ENCODE measurements at regions not wholly inside any gene's neighbourhood (a gene's known extent, or its start where the extent isn't known, plus 50 kb on each side); places are given as distances from the start of the nearest gene placed in this dataset.

DNA sequence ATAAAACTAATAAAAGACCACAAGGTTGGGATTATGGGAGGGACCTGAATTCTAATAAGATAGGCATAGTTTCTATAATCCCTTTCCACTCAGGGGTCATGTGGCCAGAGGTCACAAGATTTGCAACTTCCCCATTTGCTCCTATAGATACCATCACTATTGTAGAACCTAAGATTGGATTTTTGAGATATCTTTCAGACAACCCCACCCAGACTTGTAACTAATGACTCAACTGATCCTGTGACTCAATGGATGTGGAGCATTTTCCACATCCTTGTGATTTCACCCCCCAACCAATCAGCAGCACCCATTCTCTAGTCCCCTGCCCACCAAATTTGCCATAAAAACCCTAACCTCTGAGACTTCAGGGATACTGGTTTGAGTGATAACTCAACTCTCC is 51.9 kb upstream of the PIK3AP1 start:
- DNase-seq, result peak; percentile 60 to 63

DNA sequence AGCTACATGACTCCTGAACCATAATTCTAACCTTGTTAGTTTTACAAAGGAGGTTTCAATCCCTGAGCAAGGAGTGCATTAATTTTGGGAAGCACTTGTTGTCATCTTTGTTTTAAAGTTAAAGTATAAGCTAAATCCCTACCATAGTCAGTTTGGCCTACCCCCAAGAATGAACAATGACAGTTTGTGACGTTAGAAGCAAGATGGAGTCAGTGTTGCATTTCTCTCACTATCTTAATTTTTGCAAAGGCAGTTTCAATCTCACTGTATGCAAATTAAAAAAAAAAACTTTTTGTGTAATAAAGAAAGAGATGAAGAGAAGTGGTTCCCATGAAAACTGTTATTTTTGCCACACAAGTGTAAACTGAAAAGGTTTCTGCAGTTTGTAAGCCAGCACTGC is 50.7 kb upstream of the PIK3AP1 start:
- no peak for DNase-seq
